ENCODE measurements at regions not wholly inside any gene's neighbourhood (a gene's known extent, or its start where the extent isn't known, plus 50 kb on each side); places are given as distances from the start of the nearest gene placed in this dataset.

- TF ChIP-seq POLR2A (IDR thresholded peaks at IDR 0.05; ENCODE audit: low read depth, low read length), result no peak
- TF ChIP-seq POLR2AphosphoS5 (IDR thresholded peaks at IDR 0.05; ENCODE audit: low read depth, low read length), result no peak
Observed at GRCh38 chr1:36654586-36654985, 171.9 kb upstream of the CSF3R start.
